ENCODE measurements at regions not wholly inside any gene's neighbourhood (a gene's known extent, or its start where the extent isn't known, plus 50 kb on each side); places are given as distances from the start of the nearest gene placed in this dataset.

- intact Hi-C loops (cut with DNase I; ENCODE audit: low total_unique reads): no loop called here
- WGBS, 5 donors: 97 to 100% (median 98%) methylated on average over 1 of the region's 1 CpG
Observed at GRCh38 chr9:91114450-91114849, 247.3 kb downstream of the AUH start.

DNA sequence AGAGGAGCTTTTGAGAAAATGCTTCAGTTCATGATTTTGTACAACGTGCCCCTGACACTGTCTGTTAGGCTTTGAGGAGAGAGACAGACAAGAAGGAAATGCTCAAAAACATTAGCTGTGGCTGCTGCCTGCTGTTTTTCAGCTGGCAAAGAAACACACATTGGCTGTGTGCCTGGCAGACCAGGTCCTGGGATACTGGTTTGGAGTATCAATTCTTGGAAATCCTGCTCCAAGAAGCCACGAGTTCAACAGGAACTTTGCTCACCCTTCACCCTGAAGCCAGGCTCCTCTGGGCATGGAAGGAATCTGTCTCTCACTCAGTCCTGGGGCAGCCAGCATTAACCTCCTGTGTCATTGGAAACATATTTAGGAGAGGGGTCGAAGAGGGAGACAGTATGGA, 245.5 kb downstream of the AUH start:
- Histone ChIP-seq H3K9me3 (peaks cover 0 to 3% (median under 1%) of the 10 kb centered on the region in 8 donors), H3K27ac (no peak overlapping the region), H3K27me3 (replicated peaks in 1 of 7) (peaks cover 0 to 17% (median 0%) of the 10 kb centered on the region in 7 donors), H3K4me3 (no peak overlapping the region), H3K36me3 (no peaks in the 10 kb centered on the region), H3K4me1 (peaks cover 0 to 21% (median 12%) of the 10 kb centered on the region in 6 donors)
- intact Hi-C loops (cut with DNase I; ENCODE audit: low total_unique reads): no loop called here
- 44 to 62% (median 54%) methylated on average over 2 to 3 of the region's 3 CpGs for WGBS, 5 donors
- no peak for DNase-seq
- TF ChIP-seq POLR2AphosphoS5 (IDR thresholded peaks at IDR 0.05) (no peak), CTCF (IDR thresholded peaks at IDR 0.05 in 8 of 11, conservative IDR thresholded peaks at IDR 0.05 in 3 of 11) (no peak), POLR2A (IDR thresholded peaks at IDR 0.05) (no peak)

More at GRCh38 chr9:91114450-91114849, 247.3 kb downstream of the AUH start:
- Histone ChIP-seq H3K4me1 (peaks cover 0 to 20% (median 12%) of the 10 kb centered on the region in 6 donors), H3K36me3 (no peaks in the 10 kb centered on the region), H3K27ac (no peak overlapping the region), H3K4me3 (no peak overlapping the region), H3K9me3 (peaks cover 0 to 21% (median 16%) of the 10 kb centered on the region in 8 donors), H3K27me3 (replicated peaks in 1 of 7) (peaks cover 0 to 17% (median 0%) of the 10 kb centered on the region in 7 donors)
- no peak for DNase-seq
- no peak for TF ChIP-seq POLR2A (IDR thresholded peaks at IDR 0.05)
- no peak for TF ChIP-seq POLR2AphosphoS5 (IDR thresholded peaks at IDR 0.05)
- TF ChIP-seq CTCF (IDR thresholded peaks at IDR 0.05 in 8 of 11, conservative IDR thresholded peaks at IDR 0.05 in 3 of 11): no peak

GRCh38 chr9:91116711-91117110, 245.0 kb downstream of the AUH start:
- Histone ChIP-seq H3K9me3 (no peaks in the 10 kb centered on the region), H3K4me3 (no peak overlapping the region), H3K36me3 (no peaks in the 10 kb centered on the region), H3K27me3 (replicated peaks in 1 of 7) (peaks cover 0 to 17% (median 0%) of the 10 kb centered on the region in 7 donors), H3K27ac (no peak overlapping the region), H3K4me1 (peaks cover 0 to 21% (median 12%) of the 10 kb centered on the region in 6 donors)
- TF ChIP-seq POLR2A (IDR thresholded peaks at IDR 0.05) (no peak), POLR2AphosphoS5 (IDR thresholded peaks at IDR 0.05) (no peak)
- DNase-seq: no peak
- WGBS, 5 donors: 86 to 98% (median 94%) methylated on average over 5 of the region's 5 CpGs
- intact Hi-C loops (cut with DNase I; ENCODE audit: low total_unique reads): no loop called here

DNA sequence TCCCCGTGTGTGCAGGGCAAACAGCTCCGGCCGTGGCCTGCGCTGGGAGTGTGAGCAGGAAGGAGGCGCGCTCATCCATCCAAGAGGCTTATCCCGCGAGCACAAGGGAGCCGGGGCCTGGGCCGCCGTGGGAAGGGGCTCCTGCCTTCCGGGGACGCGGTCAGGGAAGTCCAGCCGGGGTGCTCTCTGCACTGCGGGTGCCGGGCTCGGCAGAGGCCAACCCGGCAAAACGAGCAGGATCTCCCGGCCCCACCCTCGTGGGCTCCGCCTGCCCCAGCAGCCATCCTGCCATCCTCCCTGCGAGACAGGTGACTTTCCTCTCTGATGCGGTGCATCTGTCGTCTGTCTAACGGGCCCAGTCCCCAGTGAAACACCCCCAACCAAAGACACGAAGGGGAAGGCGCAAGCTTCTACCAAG, 244.2 kb downstream of the AUH start:
- 71 to 91% (median 80%) methylated on average over 28 to 29 of the region's 29 CpGs for WGBS, 5 donors
- peak overlapping the region in 1 of 8 donors; percentile 16 for H3K27ac ChIP-seq
- H3K4me1 ChIP-seq: peaks cover 0 to 21% (median 12%) of the 10 kb centered on the region in 6 donors
- H3K9me3 ChIP-seq: no peaks in the 10 kb centered on the region
- H3K36me3 ChIP-seq: no peaks in the 10 kb centered on the region
- peaks cover 0 to 17% (median 0%) of the 10 kb centered on the region in 7 donors for H3K27me3 ChIP-seq (replicated peaks in 1 of 7)
- H3K4me3 ChIP-seq: peak overlapping the region in 2 of 8 donors; percentile 26 to 29
- intact Hi-C loops (cut with DNase I; ENCODE audit: low total_unique reads): no loop called here
- TF ChIP-seq POLR2A (IDR thresholded peaks at IDR 0.05): no peak
- no peak for TF ChIP-seq CTCF (IDR thresholded peaks at IDR 0.05 in 8 of 11, conservative IDR thresholded peaks at IDR 0.05 in 3 of 11)
- TF ChIP-seq POLR2AphosphoS5 (IDR thresholded peaks at IDR 0.05): no peak
- DNase-seq: no peak
